HG02943 (cell line): ENCODE measurements at regions not wholly inside any gene's neighbourhood (a gene's known extent, or its start where the extent isn't known, plus 50 kb on each side); places are given as distances from the start of the nearest gene placed in this dataset.
"Not testable (repeated sequence)": the region's sequence is repeated elsewhere in the genome, so short reads cannot be mapped to it uniquely, and the experiment has no call there.

Experiments used
- ATAC-seq: cut with Tn5 transposase; IDR thresholded peaks from one replicate; pipeline ENCODE4 v1.9.1; 2021; ENCODE audit warnings: mild to moderate bottlenecking, low read depth, moderate library complexity; ENCODE audit not compliant: unreplicated experiment

DNA sequence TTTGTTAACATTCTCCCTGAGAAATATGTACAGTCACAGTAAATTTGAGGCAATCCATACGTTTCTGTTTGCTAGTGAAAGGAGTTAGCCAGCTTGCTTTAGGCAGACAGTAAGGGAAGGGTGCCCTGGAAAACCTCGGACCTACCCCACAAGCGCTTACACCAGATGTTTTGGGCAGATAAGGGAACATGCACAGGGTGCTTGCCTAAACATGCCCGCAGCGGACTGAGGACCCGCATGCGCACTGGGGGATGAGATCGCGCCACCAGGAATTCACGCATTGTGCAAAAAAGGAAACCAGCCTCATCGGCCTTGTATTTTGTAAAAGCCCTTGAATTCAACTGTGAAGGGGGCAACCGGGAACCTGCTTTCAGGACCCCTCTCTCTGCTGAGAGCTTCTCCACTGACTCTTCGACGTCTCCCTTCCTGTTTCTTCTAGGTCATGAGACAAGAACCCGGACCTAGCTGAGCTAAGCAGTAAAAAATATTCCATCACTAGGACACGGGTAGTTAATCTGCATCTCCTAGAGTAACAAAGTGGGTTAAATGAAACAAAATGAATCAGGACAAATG lies 1399.2 kb upstream of the ATXN8OS start:
- no peak for ATAC-seq

DNA sequence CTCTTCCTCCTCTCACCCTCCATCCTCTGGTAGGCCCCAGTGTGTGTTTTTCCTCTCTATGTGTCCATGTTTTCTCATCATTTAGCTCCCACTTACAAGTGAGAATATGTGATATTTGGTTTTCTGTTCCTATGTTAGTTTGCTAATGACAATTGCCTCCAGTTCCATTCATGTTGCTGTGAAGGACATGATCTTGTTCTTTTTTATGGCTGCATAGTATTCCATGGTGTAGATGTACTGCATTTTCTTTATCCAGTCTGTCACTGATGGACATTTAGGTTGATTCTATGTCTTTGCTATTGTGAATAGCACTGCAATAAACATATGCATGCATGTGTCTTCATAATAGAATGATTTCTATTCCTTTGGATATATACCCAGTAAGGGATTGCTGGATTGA lies 1401.6 kb upstream of the ATXN8OS start:
- not testable (repeated sequence) for ATAC-seq

DNA sequence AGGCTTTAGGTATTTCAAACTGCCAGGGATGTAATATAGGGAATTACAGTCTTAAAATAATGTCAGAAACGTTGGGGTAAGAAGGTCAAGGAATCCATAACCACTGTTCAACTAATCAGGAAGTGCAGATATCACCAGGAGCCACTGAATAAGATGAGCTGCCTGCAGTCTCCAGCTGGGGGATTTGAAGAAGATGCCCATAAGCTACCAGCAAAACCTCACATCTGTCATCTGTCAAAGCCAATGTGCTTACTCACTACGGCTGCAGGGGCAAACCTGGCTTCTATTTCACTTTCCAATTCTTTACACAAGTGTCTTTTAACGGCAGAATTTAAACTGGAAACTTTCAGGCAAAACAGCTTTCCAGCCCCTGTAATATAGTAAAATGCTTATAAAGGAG lies 1410.1 kb upstream of the ATXN8OS start:
- no peak for ATAC-seq

DNA sequence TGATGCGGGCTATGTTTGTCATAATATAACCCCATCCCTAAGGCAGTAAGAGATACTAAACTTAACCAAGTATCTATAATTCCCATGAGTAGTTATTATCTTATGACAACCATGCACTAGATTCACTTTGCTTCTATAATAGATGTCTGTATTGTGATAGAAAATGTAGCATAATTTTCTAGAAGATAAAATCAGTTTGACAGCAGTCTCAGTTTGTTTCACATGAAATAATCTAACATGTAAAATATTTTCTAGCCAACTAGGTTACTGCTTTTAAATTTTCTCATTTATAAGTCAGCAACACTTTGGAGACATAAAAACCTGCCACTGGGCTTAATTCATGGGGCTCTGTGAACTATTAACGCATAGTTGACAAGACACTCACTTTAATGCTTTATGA lies 1410.7 kb upstream of the ATXN8OS start:
- ATAC-seq, result no peak

DNA sequence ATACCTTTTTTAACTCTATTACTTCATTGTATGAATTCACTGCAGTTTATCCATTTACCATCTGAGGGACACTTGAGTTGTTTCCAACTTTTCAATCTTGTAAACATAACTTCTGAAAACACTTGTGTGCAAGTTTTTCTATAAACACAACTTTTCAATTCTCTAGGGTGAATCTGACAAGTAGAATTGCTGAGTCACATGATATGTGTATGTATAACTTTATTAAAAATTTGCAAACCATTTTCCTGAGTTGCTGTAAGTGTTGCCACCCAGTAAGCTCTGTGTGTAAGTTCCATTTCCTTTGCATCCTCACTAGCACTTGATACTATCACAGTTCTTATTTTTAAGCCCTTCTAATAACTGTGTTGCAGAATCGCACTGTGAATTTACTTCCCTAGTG lies 1415.6 kb upstream of the ATXN8OS start:
- ATAC-seq, result no peak

DNA sequence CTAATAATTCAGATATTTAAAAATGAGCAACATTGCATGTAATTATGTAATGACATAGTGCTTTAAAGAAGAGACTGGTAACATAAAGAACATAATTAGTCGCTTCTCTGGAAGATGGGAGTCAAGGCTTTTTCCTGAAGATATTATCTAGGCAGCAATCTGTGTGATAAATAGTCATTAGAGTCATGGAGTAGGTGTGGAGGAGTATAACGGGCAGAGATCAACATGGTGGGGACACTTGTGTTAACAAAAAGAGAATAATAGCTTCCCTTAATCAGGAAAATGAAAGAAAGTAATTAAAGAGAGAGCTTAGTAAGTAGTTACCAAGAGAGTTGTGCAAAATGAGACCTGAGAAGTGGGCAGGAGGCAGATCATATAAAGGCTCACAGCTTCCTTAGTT lies 1417.1 kb upstream of the ATXN8OS start:
- no peak for ATAC-seq

DNA sequence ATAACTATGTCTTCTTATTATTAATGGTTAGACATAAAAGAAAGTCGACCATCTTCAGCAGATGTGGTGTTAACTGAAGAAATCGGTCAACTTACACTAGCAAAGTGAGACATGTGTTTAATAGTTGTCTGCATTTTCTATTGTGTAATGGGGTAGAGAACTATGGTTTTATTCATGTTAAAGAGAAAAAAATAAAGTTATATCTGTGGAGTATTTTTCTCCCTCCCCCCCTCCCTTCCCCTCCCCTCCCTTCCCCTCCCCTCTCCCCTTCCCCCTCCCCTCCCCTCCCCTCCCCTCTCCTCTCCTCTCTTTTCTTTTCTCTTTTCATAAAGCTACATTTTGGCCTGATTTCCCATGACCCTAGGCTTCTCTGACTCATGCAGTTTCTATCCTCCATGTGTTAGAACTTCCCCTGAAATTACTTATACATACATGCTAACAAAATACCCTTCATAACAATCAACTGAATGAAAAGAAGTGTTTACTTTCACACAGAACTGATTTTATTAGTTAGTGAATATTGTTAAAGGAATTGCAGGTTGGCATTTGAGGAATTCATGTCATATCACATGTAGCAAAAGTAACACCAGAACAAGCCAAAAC lies 1431.0 kb upstream of the ATXN8OS start:
- ATAC-seq, result no peak

DNA sequence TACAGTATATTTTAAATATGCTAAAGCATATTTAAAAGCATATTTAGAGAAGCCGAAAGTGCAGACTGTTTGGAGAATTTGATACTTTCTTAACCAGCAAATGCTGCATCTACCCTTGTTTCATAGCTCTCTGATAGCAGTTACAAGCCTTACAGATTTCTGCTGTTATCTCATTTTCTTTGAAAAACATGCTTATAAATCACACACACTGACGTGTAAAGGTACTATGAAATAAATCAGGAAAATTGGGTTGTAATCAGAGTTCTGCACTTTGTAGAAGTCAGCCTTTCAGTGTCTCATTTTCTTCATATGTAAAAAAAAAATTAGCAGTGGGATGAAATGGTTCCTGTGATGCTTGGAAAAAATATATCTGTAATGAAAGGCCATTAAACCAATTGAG lies 1432.4 kb upstream of the ATXN8OS start:
- ATAC-seq, result no peak

DNA sequence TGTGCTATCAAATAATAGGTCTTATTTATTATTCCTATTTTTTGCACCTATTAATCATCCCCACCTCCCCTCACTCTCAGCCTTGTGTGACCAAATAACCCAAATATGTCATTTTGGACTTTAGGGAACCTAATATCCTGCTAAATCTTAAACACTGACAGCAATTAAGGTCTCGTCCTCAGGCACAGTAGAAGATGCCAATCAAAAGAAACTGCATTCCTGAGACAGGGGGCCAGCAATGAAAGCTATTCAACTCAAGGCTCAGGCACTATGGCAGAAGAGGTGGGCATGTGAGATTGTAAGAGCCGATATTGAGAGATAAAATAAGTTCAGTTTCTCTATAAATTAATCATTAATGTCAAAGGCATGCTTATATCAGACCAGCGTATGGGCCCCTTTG lies 1437.7 kb upstream of the PCDH9 start:
- no peak for ATAC-seq

DNA sequence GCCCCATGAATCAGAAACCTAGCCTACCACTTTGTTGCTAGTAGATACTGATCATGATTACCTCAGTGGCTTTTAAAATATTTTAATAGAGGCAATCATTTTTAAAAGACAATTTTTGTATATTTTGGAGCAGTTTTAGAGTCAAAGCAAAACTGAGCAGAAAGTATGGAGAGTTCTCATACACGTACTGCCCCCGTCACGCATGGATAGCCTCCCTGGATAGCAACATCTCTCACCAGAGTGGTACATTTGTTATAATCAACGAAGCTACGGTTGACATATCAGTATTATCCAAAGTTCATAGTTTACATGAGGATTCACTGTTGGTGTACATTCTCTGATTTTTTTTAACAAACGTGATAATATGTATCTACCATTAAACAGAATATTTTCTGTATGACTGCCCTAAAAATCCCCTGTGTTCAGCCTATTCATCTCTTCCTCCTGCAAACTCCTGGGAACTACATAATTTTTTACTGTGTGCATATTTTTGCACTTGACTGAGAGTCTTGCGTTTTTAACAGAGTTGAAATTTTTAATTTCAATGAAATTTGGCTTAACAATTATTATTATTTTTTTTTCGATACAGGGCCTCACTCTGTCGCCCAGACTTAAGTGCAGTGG lies 1436.8 kb upstream of the PCDH9 start:
- no peak for ATAC-seq

DNA sequence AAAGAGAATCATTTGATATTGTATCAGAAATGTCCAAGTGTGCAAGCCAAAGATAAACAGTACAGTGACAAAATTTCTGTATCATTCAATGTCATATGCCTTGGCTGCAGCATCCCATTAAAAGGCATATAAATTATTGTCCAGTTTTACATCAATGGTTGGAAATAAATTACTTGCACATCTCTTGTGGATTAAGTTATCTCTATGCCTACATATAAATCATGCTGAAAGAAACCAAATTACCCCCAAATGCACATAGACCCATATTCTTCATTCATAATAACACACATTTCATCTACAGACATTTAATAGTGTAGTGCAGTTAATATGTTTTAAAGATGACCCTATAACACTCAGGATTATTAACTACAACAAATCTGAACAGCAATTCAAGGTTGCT lies 1415.7 kb upstream of the PCDH9 start:
- ATAC-seq, result no peak

DNA sequence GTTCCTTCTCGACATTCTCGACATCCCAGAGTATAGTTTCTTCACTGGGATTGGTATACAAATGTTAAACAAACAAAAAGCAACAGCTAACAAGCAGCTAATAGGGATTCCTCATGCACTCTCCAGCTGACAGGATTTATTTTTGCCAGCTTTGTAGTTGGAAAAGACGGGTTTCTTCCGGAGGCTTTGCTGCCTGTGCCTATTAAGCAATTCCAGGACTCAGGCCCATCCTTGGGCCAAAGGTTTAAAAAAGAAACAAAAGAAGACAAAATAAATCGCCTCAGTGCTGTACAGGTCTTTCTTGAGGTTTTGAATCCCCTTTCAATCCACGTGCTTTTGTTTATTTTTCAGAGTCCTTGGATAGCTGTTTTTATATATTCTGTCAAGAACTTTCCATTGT lies 1414.5 kb upstream of the PCDH9 start:
- ATAC-seq, result no peak

DNA sequence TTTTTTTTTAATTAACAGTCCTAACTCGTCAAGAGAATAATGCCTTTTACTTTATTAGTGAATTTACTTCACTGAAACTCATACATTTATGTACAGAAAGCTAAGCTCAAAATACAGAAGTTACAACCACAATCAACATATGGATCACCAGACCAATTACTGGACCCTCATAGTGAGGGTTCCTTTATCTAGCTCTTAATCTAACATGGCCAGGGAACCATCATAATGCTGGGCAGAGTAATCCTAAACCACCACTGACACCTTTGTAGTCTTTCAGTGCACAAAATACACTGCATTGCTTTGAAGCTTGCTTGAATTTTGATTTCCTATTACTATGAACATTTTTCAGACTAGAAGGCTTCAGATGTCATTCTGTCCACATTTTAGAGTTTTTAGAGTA lies 1406.6 kb upstream of the PCDH9 start:
- ATAC-seq, result no peak

DNA sequence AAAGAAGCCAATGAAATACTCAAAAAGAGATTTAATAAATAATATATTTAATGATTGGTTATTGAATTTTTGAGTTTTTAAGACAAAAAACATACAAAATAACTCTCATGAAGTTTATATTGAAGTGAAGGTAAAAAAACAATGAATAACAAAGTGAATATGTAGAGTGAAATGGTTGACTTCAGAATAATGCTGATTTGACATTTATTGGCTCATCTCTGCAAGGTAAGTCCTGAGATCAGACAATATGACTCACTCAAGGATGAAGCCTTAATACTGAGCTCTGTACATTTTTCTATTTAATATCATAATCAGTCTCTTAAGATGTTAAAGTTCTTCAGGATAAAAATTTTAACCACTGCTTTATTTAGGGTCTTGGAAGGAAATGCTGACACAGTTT lies 1398.9 kb upstream of the PCDH9 start:
- ATAC-seq, result no peak

DNA sequence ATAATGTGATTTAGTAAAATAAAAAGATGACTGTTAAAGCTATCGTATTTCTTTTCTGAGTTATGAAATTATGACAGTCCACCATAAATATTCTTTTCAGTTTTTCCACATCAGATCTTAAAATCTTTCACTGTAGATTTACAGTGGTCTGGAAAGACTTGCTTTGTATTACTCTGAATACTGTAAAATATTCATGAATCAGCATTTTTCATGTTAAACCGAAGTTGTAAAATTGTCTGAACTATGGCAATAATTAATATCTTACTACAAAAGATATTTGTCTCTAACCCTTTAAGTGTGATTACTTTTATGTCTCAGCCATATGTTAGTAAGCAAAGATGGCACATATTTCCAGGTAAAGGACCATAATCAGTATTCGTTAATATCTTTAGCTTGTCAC lies 1397.2 kb upstream of the PCDH9 start:
- no peak for ATAC-seq

DNA sequence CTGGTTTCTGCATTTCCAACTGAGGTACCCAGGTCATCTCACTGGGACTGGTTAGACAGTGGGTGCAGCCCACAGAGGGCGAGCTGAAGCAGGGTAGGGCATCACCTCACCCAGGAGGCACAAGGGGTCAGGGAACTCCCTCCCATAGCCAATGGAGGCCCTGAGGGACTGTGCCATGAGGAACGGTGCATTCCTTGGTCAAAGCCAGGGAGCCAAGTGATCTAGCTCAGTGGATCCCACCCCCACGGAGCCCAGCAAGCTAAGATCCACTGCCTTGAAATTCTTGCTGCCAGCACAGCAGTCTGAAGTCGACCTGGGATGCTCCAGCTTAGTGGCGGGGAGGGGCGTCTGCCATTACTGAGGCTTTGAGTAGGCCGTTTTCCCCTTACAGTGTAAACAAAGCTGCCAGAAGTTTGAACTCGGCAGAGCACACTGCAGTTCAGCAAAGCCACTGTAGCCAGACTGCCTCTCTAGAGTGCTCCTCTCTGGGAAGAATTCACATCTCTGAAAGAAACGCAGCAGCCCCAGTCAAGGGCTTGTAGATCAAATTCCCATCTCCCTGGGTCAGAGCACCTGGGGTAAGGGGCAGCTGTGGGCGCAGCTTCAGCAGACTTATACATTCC lies 1386.6 kb upstream of the PCDH9 start:
- ATAC-seq, result no peak

DNA sequence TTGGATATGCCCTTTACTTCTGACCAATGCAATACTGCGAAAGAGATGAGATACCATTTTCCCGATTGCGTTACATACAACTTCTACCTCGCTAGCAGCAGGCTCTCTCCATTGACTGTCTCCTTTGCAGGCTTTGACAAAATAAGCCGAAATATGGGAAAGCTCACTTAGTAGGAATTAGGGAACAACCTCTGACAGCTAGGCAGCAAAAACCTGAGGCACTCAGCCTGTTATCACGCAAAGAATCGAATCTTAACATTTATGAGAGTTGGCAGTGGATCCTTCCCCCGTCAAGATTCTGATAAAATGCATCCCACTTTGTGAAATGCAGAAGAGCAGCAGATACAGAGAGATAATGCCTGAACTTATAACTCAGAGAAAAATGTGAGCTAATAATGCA lies 1379.5 kb upstream of the PCDH9 start:
- no peak for ATAC-seq

DNA sequence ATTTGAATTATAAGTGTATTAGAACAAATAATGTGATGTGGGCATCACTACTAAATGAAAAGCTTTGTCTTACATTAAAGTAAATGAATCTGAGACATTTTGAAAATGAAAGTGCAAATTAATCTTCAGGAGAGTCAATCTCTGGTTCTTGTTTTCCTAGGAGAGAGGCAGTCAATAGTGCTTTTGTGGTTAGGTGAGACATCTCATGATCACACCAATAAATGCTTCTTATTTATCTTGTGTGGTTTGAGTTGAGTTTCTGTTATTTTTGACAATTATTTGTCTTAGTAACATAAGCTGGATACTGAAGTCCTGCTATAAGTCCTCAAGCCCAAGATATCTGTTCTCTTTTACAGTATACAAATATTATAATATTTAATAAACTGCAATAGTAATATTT lies 1378.0 kb upstream of the PCDH9 start:
- ATAC-seq, result no peak

DNA sequence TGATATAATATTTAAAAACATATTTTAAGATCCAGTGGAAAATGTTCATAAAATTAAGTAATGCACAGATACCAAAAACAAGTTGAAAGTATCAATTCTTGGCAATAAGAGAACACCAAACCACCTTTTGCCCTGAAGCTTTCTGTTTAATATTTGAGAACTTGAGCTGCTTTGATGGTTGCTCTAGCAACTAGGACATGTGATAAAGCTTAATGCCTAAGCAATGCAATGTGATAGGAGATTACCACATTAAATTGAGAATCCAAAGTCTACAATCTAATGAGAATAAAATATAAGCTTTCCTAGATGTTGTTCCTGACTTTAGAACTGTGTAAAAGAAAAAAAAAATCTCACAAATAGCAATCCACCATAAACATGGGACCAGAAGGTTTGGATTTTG lies 1367.5 kb upstream of the PCDH9 start:
- ATAC-seq, result no peak

DNA sequence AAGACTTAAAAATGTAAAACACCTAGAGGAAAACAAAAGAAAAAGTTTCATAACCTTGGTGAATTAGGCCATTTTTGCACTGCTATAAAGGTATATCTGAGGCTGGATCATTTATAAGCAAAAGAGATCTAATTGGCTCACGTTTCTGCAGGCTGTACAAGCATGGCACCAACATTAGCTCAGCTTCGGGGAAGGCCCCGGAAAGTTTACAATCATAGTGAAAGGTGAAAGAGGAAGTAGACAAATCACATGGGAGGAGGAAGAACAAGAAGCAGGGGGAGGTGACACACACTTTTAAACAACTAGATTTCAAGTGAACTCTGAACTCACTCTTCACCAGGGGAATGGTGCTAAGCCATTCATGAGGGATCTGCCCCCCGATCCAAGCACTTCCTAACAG lies 1358.5 kb upstream of the PCDH9 start:
- peak; percentile 100 for ATAC-seq

DNA sequence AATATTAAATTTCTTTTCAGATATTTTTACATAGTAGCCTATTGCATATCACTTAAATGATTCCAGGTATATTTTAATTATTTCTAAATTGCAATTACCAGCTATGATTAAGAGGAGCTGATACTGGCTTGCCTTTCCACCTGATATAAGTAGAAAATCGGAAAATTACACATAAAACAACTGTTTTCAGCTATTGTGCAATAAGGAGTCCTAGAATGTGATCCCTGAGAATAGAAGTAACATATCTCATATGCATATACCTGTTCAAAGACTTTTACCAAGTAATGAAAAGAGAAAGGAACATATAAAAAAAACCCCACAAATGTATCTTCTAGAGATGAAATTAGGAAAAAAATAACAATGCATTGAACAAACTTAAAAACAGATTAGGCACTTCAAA lies 1354.6 kb upstream of the PCDH9 start:
- no peak for ATAC-seq

DNA sequence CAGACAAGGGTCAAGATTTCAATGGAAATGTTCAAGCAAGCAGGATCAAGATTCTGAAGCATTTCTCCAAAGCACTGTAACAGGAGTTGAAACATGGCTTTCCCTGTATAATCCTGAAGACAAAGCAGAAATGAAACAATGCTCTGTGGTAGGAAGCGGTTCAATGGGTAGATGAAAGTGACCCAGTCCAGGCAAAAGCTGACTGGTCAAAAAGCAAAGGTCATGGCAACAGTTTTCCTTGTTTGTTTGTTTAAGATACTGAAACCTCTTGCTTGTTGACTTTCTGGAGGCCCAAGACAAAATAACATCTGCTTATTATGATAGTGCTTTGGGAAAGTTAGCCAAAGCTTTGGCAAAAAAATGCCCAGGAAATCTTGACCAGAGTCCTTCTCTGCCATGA lies 1343.9 kb upstream of the PCDH9 start:
- ATAC-seq, result no peak
